H1 (cell line): ENCODE measurements at regions not wholly inside any gene's neighbourhood (a gene's known extent, or its start where the extent isn't known, plus 50 kb on each side); places are given as distances from the start of the nearest gene placed in this dataset.

ENCODE experiments used
- CTCF ChIA-PET: fragments of 300-600 bp; sonication (Branson Sonifier 250); formaldehyde crosslinking; loops from one replicate; lab custom pipeline; 2021; ENCODE audit not compliant: partially characterized antibody; lab: Charles Lee
- POLR2A ChIA-PET: fragments of 300-600 bp; sonication (Branson Sonifier 250); formaldehyde crosslinking; loops from one replicate; lab custom pipeline; 2021; ENCODE audit warnings: inconsistent platforms; ENCODE audit not compliant: partially characterized antibody; lab: Charles Lee
- DNase-seq, 2 experiments: peaks; one replicate each; pipeline versions ENCODE4 v3.0.0 to v3.0.0-alpha.2; 2010 to 2022; ENCODE audit warnings: low spot score in 2 of 2, low read depth in 1 of 2, mixed read lengths in 1 of 2
- FAIRE-seq: peaks from 2 replicates; lab custom pipeline; 2011; peaks lifted over from hg19 to GRCh38; lab: Jason Lieb, UNC
- H2AFZ ChIP-seq: 2 replicates; pipeline ENCODE4 v1.8.1; 2012; ENCODE audit warnings: low read length, inconsistent platforms
- H2AK5ac ChIP-seq: 2 replicates; pipeline ENCODE4 v1.6.1; 2013; ENCODE audit warnings: low read depth, low read length
- H2BK120ac ChIP-seq: replicated peaks from 2 replicates; pipeline ENCODE3; 2013; ENCODE audit warnings: low read depth, low read length, inconsistent platforms
- H2BK12ac ChIP-seq: 2 replicates; pipeline ENCODE4 v1.6.1; 2013; ENCODE audit warnings: low read depth, low read length
- H2BK15ac ChIP-seq: 2 replicates; pipeline ENCODE4 v1.6.1; 2013; ENCODE audit warnings: low read length
- H2BK20ac ChIP-seq: 2 replicates; pipeline ENCODE4 v1.6.1; 2013; ENCODE audit warnings: low read length
- H2BK5ac ChIP-seq: 2 replicates; pipeline ENCODE4 v1.6.1; 2013; ENCODE audit warnings: low read depth, low read length
- H3K14ac ChIP-seq: 2 replicates; pipeline ENCODE4 v1.6.1; 2013; ENCODE audit warnings: inconsistent platforms; ENCODE audit not compliant: insufficient read length
- H3K18ac ChIP-seq: 2 replicates; pipeline ENCODE4 v1.6.1; 2013; ENCODE audit warnings: low read length; ENCODE audit errors: extremely low read depth
- H3K23ac ChIP-seq: 2 replicates; pipeline ENCODE4 v1.6.1; 2013; ENCODE audit warnings: inconsistent platforms; ENCODE audit not compliant: insufficient read length
- H3K23me2 ChIP-seq: 2 replicates; pipeline ENCODE4 v1.6.1; 2013; ENCODE audit warnings: low read depth, low read length
- H3K27ac ChIP-seq: 2 replicates; pipeline ENCODE4 v1.6.1; 2011; ENCODE audit warnings: low read depth, low read length, inconsistent platforms
- H3K27me3 ChIP-seq, 4 experiments: replicated peaks in 1 of 4; 1 replicate in 1 of 4; 2 replicates in 3 of 4; pipeline versions ENCODE4 v1.6.1 to v1.8.1; 2011 to 2013; ENCODE audit warnings: low read length in 3 of 4, mild to moderate bottlenecking in 3 of 4, inconsistent platforms in 2 of 4, mixed read lengths in 2 of 4, moderate library complexity in 1 of 4; ENCODE audit not compliant: control insufficient read depth in 3 of 4, insufficient read depth in 3 of 4; ENCODE audit errors: extremely low read depth in 1 of 4
- H3K36me3 ChIP-seq, 4 experiments: 2 replicates each; pipeline versions ENCODE4 v1.6.1 to v1.8.1; 2011 to 2013; ENCODE audit warnings: mild to moderate bottlenecking in 4 of 4, low read length in 3 of 4, moderate library complexity in 2 of 4, control low read depth in 1 of 4, inconsistent platforms in 1 of 4; ENCODE audit not compliant: insufficient read depth in 4 of 4, control insufficient read depth in 2 of 4
- H3K4ac ChIP-seq: replicated peaks from 2 replicates; pipeline ENCODE3; 2013; ENCODE audit warnings: low read length, low read depth, mixed read lengths, inconsistent platforms; ENCODE audit not compliant: insufficient read length
- H3K4me1 ChIP-seq, 4 experiments: replicated peaks in 1 of 4; 1 replicate in 1 of 4; 2 replicates in 3 of 4; pipeline versions ENCODE4 v1.6.1 to v1.8.1; 2011 to 2013; ENCODE audit warnings: low read length in 3 of 4, inconsistent platforms in 2 of 4, mixed read lengths in 1 of 4; ENCODE audit not compliant: insufficient read depth in 4 of 4, control insufficient read depth in 3 of 4
- H3K4me2 ChIP-seq, 2 experiments: 2 replicates each; pipeline versions ENCODE4 v1.6.1 to v1.8.1; 2011 to 2013; ENCODE audit warnings: low read depth in 2 of 2, low read length in 2 of 2, control low read depth in 1 of 2, inconsistent platforms in 1 of 2, mild to moderate bottlenecking in 1 of 2; ENCODE audit not compliant: insufficient read depth in 1 of 2
- H3K4me3 ChIP-seq, 4 experiments: fragments of 200-600, 300-600 bp in 1 of 4; sonication (generic), shearing (Covaris generic), sonication (Bioruptor Twin) in 1 of 4; 2 replicates each; pipeline versions ENCODE4 v1.5.1 to v1.8.1; 2011 to 2016; ENCODE audit warnings: low read length in 4 of 4, low read depth in 3 of 4, control low read depth in 2 of 4, inconsistent platforms in 2 of 4, mild to moderate bottlenecking in 2 of 4, mixed read lengths in 1 of 4, moderate library complexity in 1 of 4; ENCODE audit not compliant: insufficient read depth in 2 of 4; ENCODE audit errors: extremely low read depth in 1 of 4
- H3K56ac ChIP-seq: replicated peaks from 2 replicates; pipeline ENCODE3; 2013; ENCODE audit warnings: low read depth, mild to moderate bottlenecking, mixed read lengths, low read length, inconsistent platforms; ENCODE audit not compliant: insufficient read length
- H3K79me1 ChIP-seq: 2 replicates; pipeline ENCODE4 v1.6.1; 2013; ENCODE audit warnings: low read depth, low read length, control low read depth
- H3K79me2 ChIP-seq, 2 experiments: 2 replicates each; pipeline versions ENCODE4 v1.6.1 to v1.8.1; 2012 to 2013; ENCODE audit warnings: low read length in 2 of 2, mild to moderate bottlenecking in 2 of 2, inconsistent platforms in 1 of 2; ENCODE audit not compliant: insufficient read depth in 2 of 2, control insufficient read depth in 1 of 2
- H3K9ac ChIP-seq, 4 experiments: replicated peaks in 1 of 4; 1 replicate in 1 of 4; 2 replicates in 3 of 4; pipeline versions ENCODE4 v1.6.1 to v1.8.1; 2011 to 2013; ENCODE audit warnings: low read depth in 3 of 4, low read length in 3 of 4, control low read depth in 2 of 4, mild to moderate bottlenecking in 2 of 4, moderate library complexity in 2 of 4, inconsistent platforms in 1 of 4; ENCODE audit errors: extremely low read depth in 1 of 4
- H3K9me3 ChIP-seq, 2 experiments: 2 replicates each; pipeline versions ENCODE4 v1.6.1 to v1.8.1; 2012 to 2013; ENCODE audit warnings: mild to moderate bottlenecking in 2 of 2, moderate library complexity in 2 of 2, control low read depth in 1 of 2, inconsistent platforms in 1 of 2, low read depth in 1 of 2, low read length in 1 of 2, mixed read lengths in 1 of 2; ENCODE audit not compliant: insufficient read depth in 2 of 2
- H4K20me1 ChIP-seq, 2 experiments: replicated peaks in 1 of 2; 2 replicates each; pipeline versions ENCODE3 to v1.8.1; 2011 to 2013; ENCODE audit warnings: inconsistent platforms in 2 of 2, low read length in 2 of 2, mild to moderate bottlenecking in 1 of 2; ENCODE audit not compliant: insufficient read depth in 2 of 2, control insufficient read depth in 1 of 2
- H4K5ac ChIP-seq: 2 replicates; pipeline ENCODE4 v1.6.1; 2013; ENCODE audit warnings: low read length, low read depth, mixed read lengths, inconsistent platforms; ENCODE audit not compliant: insufficient read length
- H4K8ac ChIP-seq: 2 replicates; pipeline ENCODE4 v1.8.0; 2013; ENCODE audit warnings: mild to moderate bottlenecking, moderate library complexity, low read length, inconsistent platforms; ENCODE audit not compliant: insufficient read depth; ENCODE audit errors: extremely low read depth
- H4K91ac ChIP-seq: replicated peaks from 2 replicates; pipeline ENCODE3; 2013; ENCODE audit warnings: low read length, mixed read lengths, inconsistent platforms; ENCODE audit not compliant: insufficient read length
- CHD1 ChIP-seq: IDR thresholded peaks from 2 replicates; pipeline ENCODE4 v1.6.1; 2012; ENCODE audit warnings: low read depth, low read length, improper control_type of control experiment
- CREB1 ChIP-seq: IDR thresholded peaks from 2 replicates; pipeline ENCODE4 v1.6.1; 2012; ENCODE audit warnings: inconsistent platforms
- FOSL1 ChIP-seq: IDR thresholded peaks from 2 replicates; pipeline ENCODE4 v1.6.1; 2011; ENCODE audit warnings: mild to moderate bottlenecking, low read depth, low read length, moderate library complexity; ENCODE audit not compliant: insufficient read depth
- MAFK ChIP-seq: IDR thresholded peaks from 2 replicates; pipeline ENCODE4 v1.6.1; 2012; ENCODE audit warnings: low read depth, mild to moderate bottlenecking, improper control_type of control experiment, low read length
- MAX ChIP-seq: IDR thresholded peaks from 2 replicates; pipeline ENCODE4 v1.6.1; 2012; ENCODE audit warnings: inconsistent platforms
- NANOG ChIP-seq: IDR thresholded peaks from 2 replicates; pipeline ENCODE4 v1.6.1; 2011; ENCODE audit warnings: low read length, low read depth, mild to moderate bottlenecking, inconsistent platforms; ENCODE audit not compliant: insufficient read depth, poor library complexity, severe bottlenecking
- SIX5 ChIP-seq: IDR thresholded peaks from 2 replicates; pipeline ENCODE4 v1.6.1; 2011; ENCODE audit warnings: mild to moderate bottlenecking, low read depth, low read length
- TBP ChIP-seq: IDR thresholded peaks from 2 replicates; pipeline ENCODE4 v1.6.1; 2011; ENCODE audit warnings: low read depth, low read length, improper control_type of control experiment
- YY1 ChIP-seq: IDR thresholded peaks from 2 replicates; pipeline ENCODE4 v1.6.1; 2011; ENCODE audit warnings: low read depth, mild to moderate bottlenecking, low read length
- WGBS, 2 experiments: shearing (Covaris generic) in 1 of 2; methylation state at CpG; one replicate each; pipeline versions ENCODE4 v1.1.6 to v1.1.7; 2013 to 2015; ENCODE audit warnings: low lambda C conversion rate in 2 of 2, mixed read lengths in 2 of 2, inconsistent platforms in 1 of 2, low coverage in 1 of 2, missing lambda C conversion rate in 1 of 2; ENCODE audit not compliant: insufficient replicate concordance in 2 of 2, insufficient coverage in 1 of 2, insufficient read length in 1 of 2; ENCODE audit errors: extremely low coverage in 1 of 2, missing lambda C conversion rate in 1 of 2; 5-methylcytosine and 5-hydroxymethylcytosine counted together
- TF ChIP-seq, protein P1 (sequence below): IDR thresholded peaks from 2 replicates; pipeline ENCODE4 v1.6.1; 2011; ENCODE audit warnings: low read length, improper control_type of control experiment

- Histone ChIP-seq H2BK120ac (no peak overlapping the region), H4K91ac (no peak overlapping the region), H3K27me3 (peaks cover 8 to 31% (median 22%) of the 10 kb centered on the region in 4 experiments), H3K56ac (no peak overlapping the region), H3K9ac (no peak overlapping the region), H3K79me1 (no peaks in the 10 kb centered on the region), H3K9me3 (no peaks in the 10 kb centered on the region), H3K4me3 (no peak overlapping the region), H3K14ac (no peak overlapping the region), H3K23me2 (no peaks in the 10 kb centered on the region), H4K8ac (no peak overlapping the region), H2BK12ac (no peak overlapping the region), H2AK5ac (no peak overlapping the region), H2BK5ac (no peak overlapping the region), H3K4ac (no peak overlapping the region), H2AFZ (no peak overlapping the region), H3K27ac (no peak overlapping the region), H3K23ac (no peak overlapping the region), H3K4me1 (peaks cover 2 to 14% (median 6%) of the 10 kb centered on the region in 4 experiments; a peak in 6 of 7 replicates), H2BK20ac (no peak overlapping the region), H4K5ac (no peak overlapping the region), H3K36me3 (no peaks in the 10 kb centered on the region), H3K18ac (no peak overlapping the region), H3K79me2 (no peaks in the 10 kb centered on the region), H3K4me2 (no peak overlapping the region), H4K20me1 (peaks cover 0 to 2% of the 10 kb centered on the region in 2 experiments), H2BK15ac (no peak overlapping the region)
- no peak for FAIRE-seq
- DNase-seq = no peak
- TF ChIP-seq, protein P1, sequence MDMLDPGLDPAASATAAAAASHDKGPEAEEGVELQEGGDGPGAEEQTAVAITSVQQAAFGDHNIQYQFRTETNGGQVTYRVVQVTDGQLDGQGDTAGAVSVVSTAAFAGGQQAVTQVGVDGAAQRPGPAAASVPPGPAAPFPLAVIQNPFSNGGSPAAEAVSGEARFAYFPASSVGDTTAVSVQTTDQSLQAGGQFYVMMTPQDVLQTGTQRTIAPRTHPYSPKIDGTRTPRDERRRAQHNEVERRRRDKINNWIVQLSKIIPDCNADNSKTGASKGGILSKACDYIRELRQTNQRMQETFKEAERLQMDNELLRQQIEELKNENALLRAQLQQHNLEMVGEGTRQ = no peak
- TF ChIP-seq FOSL1 (no peak), MAX (no peak), NANOG (no peak), TBP (no peak), CREB1 (no peak), MAFK (no peak), SIX5 (no peak), CHD1 (no peak), YY1 (no peak)
- ChIA-PET CTCF (no interaction called here), POLR2A (no interaction called here)
- WGBS, 2 experiments = 83% methylated on average over 5 of the region's 5 CpGs; no CpG with 5 or more reads in 1 of the 2 experiments
Observed at GRCh38 chr10:78873413-78873812, 195.4 kb upstream of the ZMIZ1 start.
